ENCODE measurements at regions not wholly inside any gene's neighbourhood (a gene's known extent, or its start where the extent isn't known, plus 50 kb on each side); places are given as distances from the start of the nearest gene placed in this dataset.

DNA sequence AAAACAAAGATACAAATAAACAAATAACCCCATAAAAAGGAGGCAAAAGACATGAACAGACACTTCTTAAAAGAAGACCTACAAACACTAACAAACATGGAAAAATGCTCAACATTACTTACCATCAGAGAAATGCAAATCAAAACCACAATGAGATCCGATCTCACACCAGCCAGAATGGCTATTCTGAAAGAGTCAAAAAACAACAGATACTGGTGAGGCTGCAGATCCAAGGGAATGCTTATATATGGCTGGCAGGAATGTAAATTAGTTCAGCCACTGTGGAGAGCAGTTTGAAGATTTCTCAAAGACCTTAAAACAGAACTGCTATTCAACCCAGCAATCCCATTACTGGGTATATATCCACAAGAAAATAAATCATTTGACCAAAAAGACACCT is 80.4 kb upstream of the NRP1 start:
- Histone ChIP-seq H4K5ac (ENCODE audit: insufficient read length, low read depth, low read length) (no peak overlapping the region), H3K27ac (ENCODE audit: low read depth, low read length) (no peak overlapping the region), H3K56ac (replicated peaks; ENCODE audit: insufficient read length, low read depth, low read length) (no peak overlapping the region), H3K27me3 (replicated peaks in 1 of 4; ENCODE audit: control insufficient read depth in 3 of 4, extremely low read depth in 1 of 4, insufficient read depth in 3 of 4, low read length in 3 of 4) (no peaks in the 10 kb centered on the region), H4K20me1 (replicated peaks in 1 of 2; ENCODE audit: control insufficient read depth in 1 of 2, insufficient read depth in 2 of 2, low read length in 2 of 2) (no peaks in the 10 kb centered on the region), H4K91ac (replicated peaks; ENCODE audit: insufficient read length, low read length) (no peak overlapping the region), H2BK15ac (ENCODE audit: low read length) (no peak overlapping the region), H3K4me3 (ENCODE audit: extremely low read depth in 1 of 4, insufficient read depth in 2 of 4, low read depth in 3 of 4, low read length in 4 of 4) (no peak overlapping the region), H3K23me2 (ENCODE audit: low read depth, low read length) (peaks cover 2% of the 10 kb centered on the region; the same call in 1 of the 2 replicates), H3K9me3 (ENCODE audit: insufficient read depth in 2 of 2, low read depth in 1 of 2, low read length in 1 of 2) (no peaks in the 10 kb centered on the region), H3K79me1 (ENCODE audit: low read depth, low read length) (no peaks in the 10 kb centered on the region), H3K9ac (replicated peaks in 1 of 4; ENCODE audit: extremely low read depth in 1 of 4, low read depth in 3 of 4, low read length in 3 of 4) (no peak overlapping the region), H3K79me2 (ENCODE audit: control insufficient read depth in 1 of 2, insufficient read depth in 2 of 2, low read length in 2 of 2) (no peaks in the 10 kb centered on the region), H2BK20ac (ENCODE audit: low read length) (no peak overlapping the region), H3K18ac (ENCODE audit: extremely low read depth, low read length) (no peak overlapping the region), H2AK5ac (ENCODE audit: low read depth, low read length) (no peak overlapping the region), H2AFZ (ENCODE audit: low read length) (no peak overlapping the region), H2BK120ac (replicated peaks; ENCODE audit: low read depth, low read length) (no peak overlapping the region), H4K8ac (ENCODE audit: extremely low read depth, insufficient read depth, low read length) (no peak overlapping the region), H3K36me3 (ENCODE audit: control insufficient read depth in 2 of 4, insufficient read depth in 4 of 4, low read length in 3 of 4) (no peaks in the 10 kb centered on the region), H3K14ac (ENCODE audit: insufficient read length) (no peak overlapping the region), H3K4ac (replicated peaks; ENCODE audit: insufficient read length, low read depth, low read length) (no peak overlapping the region), H2BK5ac (ENCODE audit: low read depth, low read length) (no peak overlapping the region), H3K23ac (ENCODE audit: insufficient read length) (no peak overlapping the region), H3K4me1 (replicated peaks in 1 of 4; ENCODE audit: control insufficient read depth in 3 of 4, insufficient read depth in 4 of 4, low read length in 3 of 4) (no peaks in the 10 kb centered on the region), H2BK12ac (ENCODE audit: low read depth, low read length) (no peak overlapping the region), H3K4me2 (ENCODE audit: insufficient read depth in 1 of 2, low read depth in 2 of 2, low read length in 2 of 2) (no peak overlapping the region)
- FAIRE-seq (no peak), DNase-seq (ENCODE audit: low read depth in 1 of 2, low spot score in 2 of 2) (no peak)
- CTCF ChIA-PET (ENCODE audit: partially characterized antibody) = no interaction called here
- POLR2A ChIA-PET (ENCODE audit: partially characterized antibody) = no interaction called here
- WGBS, 2 experiments (ENCODE audit: extremely low coverage in 1 of 2, insufficient coverage in 1 of 2, insufficient read length in 1 of 2, insufficient replicate concordance in 2 of 2, low coverage in 1 of 2, low lambda C conversion rate in 2 of 2, missing lambda C conversion rate in 1 of 2) = 94% methylated on average over 1 of the region's 1 CpG; no CpG with 5 or more reads in 1 of the 2 experiments
- TF ChIP-seq SIN3A (conservative IDR thresholded peaks at IDR 0.05 in 1 of 2, IDR thresholded peaks at IDR 0.05 in 1 of 2; ENCODE audit: low read depth in 1 of 2, low read length in 2 of 2) (no peak), SP1 (IDR thresholded peaks at IDR 0.05; ENCODE audit: low read depth, low read length) (no peak)

Measured in H1 (cell line).